B cell (primary cell): ENCODE measurements at regions not wholly inside any gene's neighbourhood (a gene's known extent, or its start where the extent isn't known, plus 50 kb on each side); places are given as distances from the start of the nearest gene placed in this dataset.

Experiments
- CTCF ChIP-seq: fragments of 200-600 bp; IDR thresholded peaks from one replicate; pipeline ENCODE4 v1.8.0; 2022; ENCODE audit warnings: antibody characterized with exemption, mild to moderate bottlenecking
- EZH2 ChIP-seq: IDR thresholded peaks from 2 replicates; pipeline ENCODE4 v1.6.1; 2012; ENCODE audit warnings: borderline replicate concordance, low read depth, mild to moderate bottlenecking, moderate library complexity, low read length; ENCODE audit not compliant: insufficient read depth, poor library complexity, severe bottlenecking

- TF ChIP-seq CTCF (no peak), EZH2 (no peak)
Measured at GRCh38 chr1:42034426-42034825, 115.7 kb upstream of the HIVEP3 start.
